Ishikawa (cell line): ENCODE measurements at regions not wholly inside any gene's neighbourhood (a gene's known extent, or its start where the extent isn't known, plus 50 kb on each side); places are given as distances from the start of the nearest gene placed in this dataset.

Experiments used
- TAF1 ChIP-seq: IDR thresholded peaks from 2 replicates; pipeline ENCODE4 v1.6.1; 2012; ENCODE audit warnings: low read depth, mild to moderate bottlenecking
- TEAD4 ChIP-seq: IDR thresholded peaks from 2 replicates; pipeline ENCODE4 v1.6.1; 2012
- ZBTB7A ChIP-seq: IDR thresholded peaks from 2 replicates; pipeline ENCODE4 v1.6.1; 2012; ENCODE audit warnings: low read depth

DNA sequence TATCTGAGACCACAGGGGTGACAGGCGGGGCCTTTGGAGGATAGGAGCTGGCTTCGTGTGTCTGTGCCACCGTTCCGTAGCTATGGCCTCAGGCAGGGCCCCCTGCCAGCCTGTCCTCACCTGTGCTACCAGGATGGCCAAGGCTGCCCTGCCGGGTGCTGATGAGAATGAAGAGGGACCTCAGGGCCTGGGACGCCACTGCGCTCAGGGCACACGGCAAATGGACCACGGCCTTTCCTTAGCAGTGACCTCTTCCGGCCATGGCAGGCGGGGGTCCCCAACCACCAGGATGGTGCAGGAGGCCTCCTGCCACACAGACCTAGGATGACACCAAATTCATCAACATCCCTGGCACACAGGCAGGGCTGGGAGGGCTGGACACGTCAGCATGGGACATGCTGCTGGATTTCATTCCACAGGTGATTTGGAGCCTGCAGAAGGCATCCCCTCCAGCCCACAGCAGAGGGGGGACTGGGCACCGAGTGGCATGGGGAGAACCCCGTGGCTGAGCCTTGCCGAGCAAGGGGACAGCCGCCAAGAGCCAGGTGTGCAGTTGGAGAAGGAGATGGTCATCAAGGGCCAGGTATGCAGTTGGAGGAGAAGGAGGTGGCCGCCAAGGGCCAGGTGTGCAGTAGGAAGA, 1321.0 kb downstream of the BRD1 start:
- no peak for TF ChIP-seq TEAD4
- TF ChIP-seq TAF1: no peak
- no peak for TF ChIP-seq ZBTB7A
